Left cardiac atrium (tissue), 4 donors: ENCODE measurements at regions not wholly inside any gene's neighbourhood (a gene's known extent, or its start where the extent isn't known, plus 50 kb on each side); places are given as distances from the start of the nearest gene placed in this dataset.
"Not testable (repeated sequence)": the region's sequence is repeated elsewhere in the genome, so short reads cannot be mapped to it uniquely, and the experiment has no call there.

ENCODE experiments used
- ATAC-seq, 2 donors: fragments of 200-7000 bp; cut with Tn5 transposase; one replicate each; pipeline ENCODE4 v1.9.1; 2020; ENCODE audit warnings: mild to moderate bottlenecking in 2 of 2, moderate library complexity in 2 of 2
- DNase-seq: peaks from one replicate; pipeline ENCODE4 v3.0.0-alpha.2; 2020
- intact Hi-C, 2 donors: fragments of 100-400 bp; cut with DNase I; formaldehyde crosslinking; loops; one replicate each; pipeline versions ENCODE4 v1.14.1 to v1.15.1; 2022 to 2023
- donor health status: DM: no; HTN: yes; CAD: no.
- donor health status: DM: no; HTN: yes; CAD: no; lungs with severe emphysema.
- donor health status: DM: yes; HTN: yes; CAD: no.
- donor health status: Dilated cardiomyopathy.

- peak; percentile 23 for DNase-seq
- intact Hi-C loops: no loop called here
Observed at GRCh38 chr1:168466092-168466713, 77.6 kb downstream of the XCL2 start.

GRCh38 chr1:168461108-168461507 is 82.7 kb downstream of the XCL2 start:
- intact Hi-C loops, ATAC-seq, DNase-seq: not testable (repeated sequence)

More at GRCh38 chr1:168466092-168466713, 77.6 kb downstream of the XCL2 start:
- peak in 1 of 2 donors; percentile 73 for ATAC-seq

GRCh38 chr1:168457296-168457695 is 86.5 kb downstream of the XCL2 start:
- DNase-seq, ATAC-seq, intact Hi-C loops: not testable (repeated sequence)

- intact Hi-C loops: no loop called here
- ATAC-seq: no peak
- DNase-seq: no peak
Observed at GRCh38 chr1:168455764-168456163, 88.0 kb downstream of the XCL2 start.

DNA sequence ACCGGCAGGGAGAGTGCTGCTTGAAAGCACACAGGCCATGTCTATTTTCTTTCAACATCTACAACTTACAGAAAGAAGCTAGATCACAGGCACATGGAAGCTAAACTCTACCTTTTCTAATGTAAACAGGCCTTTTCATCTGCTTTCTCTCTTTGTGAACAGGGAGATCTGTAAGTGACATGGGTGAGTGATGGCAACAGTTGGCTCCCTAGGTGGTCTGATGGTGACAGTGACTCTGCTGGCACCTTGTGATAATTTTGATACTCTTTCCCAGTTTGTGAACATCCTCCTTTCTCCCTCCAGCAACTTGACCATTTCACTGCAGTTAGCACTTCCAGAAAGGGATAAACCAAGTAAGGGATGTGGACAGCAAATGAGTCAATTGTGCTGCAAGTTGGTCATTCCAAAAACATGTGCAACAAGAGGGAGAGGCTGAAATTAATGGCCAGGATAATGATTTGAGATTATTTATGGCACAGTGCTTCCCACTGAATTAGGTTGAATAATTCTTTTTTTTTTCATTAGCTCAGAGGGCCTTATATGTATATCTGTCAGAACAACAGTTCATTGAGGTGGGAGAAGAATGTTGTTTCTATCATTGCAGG is 89.5 kb downstream of the XCL2 start:
- intact Hi-C loops: no loop called here
- ATAC-seq: no peak
- no peak for DNase-seq

GRCh38 chr1:168453056-168453455 is 90.7 kb downstream of the XCL2 start:
- ATAC-seq: no peak
- DNase-seq: no peak
- intact Hi-C loops: no loop called here

- no peak for ATAC-seq
- no peak for DNase-seq
- intact Hi-C loops: no loop called here
Observed at GRCh38 chr1:168452329-168452728, 91.5 kb downstream of the XCL2 start.

DNA sequence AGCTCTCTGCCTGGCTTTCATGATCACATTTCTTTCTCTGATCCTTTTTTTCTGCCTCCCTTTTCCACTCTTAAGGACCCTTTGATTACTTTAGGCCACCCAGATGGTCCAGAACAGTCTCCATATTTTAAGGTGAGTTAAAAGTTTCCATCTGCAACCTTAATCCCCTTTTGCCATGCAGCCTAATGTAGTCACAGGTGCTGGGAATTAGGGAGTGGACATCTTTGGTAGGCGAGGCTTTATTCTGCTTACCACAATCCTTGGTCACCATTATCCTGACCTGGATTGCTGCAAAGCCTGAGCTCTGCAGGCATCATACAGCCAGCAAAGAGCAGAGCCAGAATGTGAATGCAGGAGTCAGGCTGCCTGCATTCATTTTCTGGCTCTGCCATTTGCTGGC is 95.9 kb downstream of the XCL2 start:
- DNase-seq (no peak), ATAC-seq (no peak)
- intact Hi-C loops: no loop called here

DNA sequence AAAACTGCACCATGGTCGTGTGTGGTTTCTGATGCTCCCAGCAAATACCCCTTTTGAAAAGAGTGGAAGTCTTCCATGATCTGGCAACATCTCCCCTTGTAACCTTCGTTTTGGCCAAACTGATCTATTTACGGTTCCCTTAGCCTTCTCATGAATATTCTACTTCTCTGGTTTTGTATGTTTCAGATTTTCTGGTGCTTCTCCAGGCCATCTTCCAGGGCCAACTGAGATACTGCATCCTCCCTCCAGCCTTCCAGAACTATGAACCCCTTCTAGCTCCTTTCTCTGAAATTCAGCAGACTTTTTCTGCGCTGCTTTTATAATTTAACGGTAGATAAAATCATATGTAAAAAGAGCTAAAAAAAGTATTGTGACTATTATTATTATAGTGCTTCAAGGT is 97.7 kb downstream of the XCL2 start:
- DNase-seq (no peak), ATAC-seq (no peak)
- intact Hi-C loops: no loop called here

GRCh38 chr1:168443899-168444298 is 99.9 kb downstream of the XCL2 start:
- no peak for DNase-seq
- ATAC-seq: no peak
- intact Hi-C loops: loop anchor here in 1 of 2 donors (5.0 kb wide), 1 partner anchor 128 kb away; no protein-coding TSS in a partner anchor

- no peak for ATAC-seq
- intact Hi-C loops: loop anchor here in 1 of 2 donors (5.0 kb wide), 1 partner anchor 129 kb away; no protein-coding TSS in a partner anchor
Observed at GRCh38 chr1:168443356-168443755, 100.4 kb downstream of the XCL2 start.

DNA sequence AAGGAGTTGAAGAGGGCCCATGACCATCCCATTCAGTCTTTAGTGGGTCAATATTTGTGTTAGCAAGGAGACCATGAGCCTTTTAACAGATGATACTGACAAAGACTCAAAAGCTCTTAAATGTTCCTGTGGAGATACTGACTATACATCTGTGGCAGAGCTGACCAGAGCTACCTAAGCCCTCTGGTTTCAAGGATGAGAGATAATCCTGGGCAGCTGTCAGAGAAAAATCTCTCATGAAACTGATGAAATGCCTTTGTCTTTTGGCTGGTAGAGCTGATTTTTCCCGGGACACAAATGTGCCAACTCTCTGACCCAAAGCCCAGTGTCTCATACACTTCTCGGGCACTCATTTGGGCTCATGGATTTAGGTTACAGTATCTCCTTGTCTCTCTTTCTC is 100.9 kb downstream of the XCL2 start:
- DNase-seq: no peak
- no peak for ATAC-seq
- intact Hi-C loops: loop anchor here in 1 of 2 donors (5.0 kb wide), 1 partner anchor 129 kb away; no protein-coding TSS in a partner anchor

More at GRCh38 chr1:168443356-168443755, 100.4 kb downstream of the XCL2 start:
- DNase-seq: no peak

DNA sequence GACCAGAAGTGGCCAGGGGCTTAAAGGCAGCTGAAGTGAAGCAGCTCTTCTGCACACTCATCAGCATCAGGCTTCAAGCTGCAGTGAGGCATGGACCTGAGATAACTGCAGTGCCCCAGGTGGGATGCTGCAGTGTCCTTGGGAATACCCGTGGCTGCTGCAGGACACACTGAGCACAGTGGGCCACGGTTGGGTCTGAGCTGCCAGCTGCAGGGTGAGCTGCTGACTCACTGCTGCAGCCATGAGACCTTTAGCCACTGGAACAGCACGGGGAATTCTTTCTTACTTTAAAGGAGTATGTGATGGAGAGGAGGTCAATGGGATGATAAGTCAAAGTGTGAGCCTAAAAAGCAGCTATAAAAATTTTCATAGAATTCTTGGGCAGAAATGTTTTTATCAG is 102.1 kb downstream of the XCL2 start:
- intact Hi-C loops: loop anchor here in 1 of 2 donors (5.0 kb wide), 1 partner anchor 131 kb away; no protein-coding TSS in a partner anchor
- no peak for ATAC-seq
- DNase-seq: no peak

DNA sequence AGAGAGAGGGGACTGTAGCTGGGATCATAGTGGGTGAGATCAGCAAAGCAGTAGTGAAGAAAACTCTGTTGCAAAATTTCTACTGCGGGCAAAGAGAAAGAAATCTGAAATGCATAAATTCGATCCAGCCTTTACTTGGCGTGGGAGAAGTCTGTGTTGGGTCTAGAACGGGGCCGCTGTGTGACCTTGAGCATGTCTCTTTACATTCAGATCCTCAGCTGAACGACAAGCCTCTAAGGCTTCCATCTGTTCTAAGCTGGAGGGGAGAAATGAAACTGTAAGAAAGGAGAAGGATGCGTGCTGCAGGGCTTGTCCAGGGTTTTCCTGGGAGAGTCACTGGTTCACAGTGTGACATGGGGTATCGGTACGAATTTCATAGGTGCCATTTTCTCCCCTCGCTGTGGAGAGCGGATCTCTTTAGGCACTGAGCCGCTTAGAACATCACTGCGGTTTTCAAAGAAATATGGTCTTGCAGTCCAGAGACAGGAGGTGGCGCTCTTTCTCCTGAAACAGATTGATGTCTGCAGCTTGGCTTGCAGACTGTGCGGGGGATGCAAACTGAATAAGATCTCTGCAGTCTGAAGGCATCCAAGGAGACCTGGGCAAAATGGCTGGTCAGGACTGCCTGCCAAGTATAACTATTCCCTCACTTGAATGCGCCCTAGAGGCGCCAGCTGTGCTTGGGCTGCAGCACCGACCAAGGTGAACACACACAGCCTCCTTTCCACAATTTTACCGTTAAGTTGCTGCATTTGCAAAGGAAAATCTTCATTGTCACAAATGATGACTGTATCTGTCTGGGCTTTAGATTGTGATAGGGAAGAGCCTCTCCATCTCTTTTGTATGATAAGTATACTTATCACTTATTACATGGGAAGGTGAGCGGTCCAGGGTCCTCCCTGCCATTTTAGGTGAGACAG is 104.1 kb downstream of the XCL2 start:
- ATAC-seq (peak; percentile 91 to 93), DNase-seq (peak; percentile 71)
- intact Hi-C loops: loop anchor here (5.0 to 10.0 kb wide), 2 partner anchors 133 to 135 kb away; partner anchors contain the start of gene XCL1 (in 1 of the 2)

GRCh38 chr1:168438626-168439025 is 105.2 kb downstream of the XCL2 start:
- intact Hi-C loops: loop anchor here in 1 of 2 donors (10.0 kb wide), 1 partner anchor 136 kb away; the partner anchor contains the start of gene XCL1
- DNase-seq (no peak), ATAC-seq (no peak)

GRCh38 chr1:168437821-168438220 is 106.0 kb downstream of the XCL2 start:
- ATAC-seq (no peak), DNase-seq (no peak)
- intact Hi-C loops: loop anchor here in 1 of 2 donors (10.0 kb wide), 1 partner anchor 137 kb away; the partner anchor contains the start of gene XCL1

DNA sequence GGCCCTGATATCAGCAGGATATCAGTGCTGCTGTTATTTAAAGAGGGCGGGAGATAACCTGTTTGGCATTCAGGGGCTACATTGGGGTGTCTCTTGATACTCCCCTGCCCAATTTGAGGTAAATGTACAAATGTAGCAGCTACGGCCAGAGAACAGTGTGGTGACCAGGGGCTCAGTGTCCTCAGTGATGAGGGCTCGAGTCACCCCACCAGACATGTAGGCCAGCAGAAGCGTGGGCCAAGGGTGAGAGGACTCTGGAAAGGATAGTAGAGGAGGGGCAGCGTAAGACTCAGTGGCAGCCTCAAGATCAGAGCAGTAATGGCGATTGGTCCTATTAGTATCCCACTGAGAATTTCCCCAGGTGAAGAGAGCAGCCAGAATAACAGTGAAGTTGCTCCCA is 108.4 kb downstream of the XCL2 start:
- intact Hi-C loops: loop anchor here in 1 of 2 donors (10.0 kb wide), 1 partner anchor 139 kb away; the partner anchor contains the start of gene XCL1
- no peak for DNase-seq

DNA sequence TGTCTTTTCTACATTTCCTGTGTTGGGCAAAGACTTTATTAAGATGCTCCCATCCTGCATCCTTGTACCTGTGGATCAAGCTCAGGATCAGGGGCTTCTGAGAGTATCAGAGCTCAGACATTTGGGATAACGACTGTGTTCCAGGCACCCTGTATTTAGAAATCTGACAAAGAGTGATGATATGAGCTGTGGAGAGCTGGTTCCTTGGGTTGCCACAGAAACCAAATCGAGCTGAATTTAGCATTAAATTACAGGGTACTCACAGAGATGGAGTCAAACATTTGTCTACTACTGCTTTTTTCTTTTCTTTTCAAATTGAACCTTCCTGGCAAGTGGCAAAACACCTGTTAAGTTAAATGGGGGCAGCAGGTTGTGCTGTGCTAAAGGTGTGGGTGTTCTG is 110.6 kb downstream of the XCL2 start:
- no peak for DNase-seq
- intact Hi-C loops: loop anchor here in 1 of 2 donors (10.0 kb wide), 1 partner anchor 142 kb away; the partner anchor contains the start of gene XCL1
- no peak for ATAC-seq

More for the DNA sequence above, 108.4 kb downstream of the XCL2 start:
- ATAC-seq: no peak

GRCh38 chr1:168431882-168432281 is 111.9 kb downstream of the XCL2 start:
- intact Hi-C loops: loop anchor here in 1 of 2 donors (10.0 kb wide), 1 partner anchor 143 kb away; the partner anchor contains the start of gene XCL1
- ATAC-seq: no peak
- no peak for DNase-seq
